Hematopoietic multipotent progenitor cell treated with erythropoietin and hydrocortisone succinate and interleukin-3 and kit ligand, for 4 days (in vitro differentiated cells): ENCODE measurements at regions not wholly inside any gene's neighbourhood (a gene's known extent, or its start where the extent isn't known, plus 50 kb on each side); places are given as distances from the start of the nearest gene placed in this dataset.

Experiments
- DNase-seq: peaks from one replicate; pipeline ENCODE4 v3.0.0-alpha.2; 2015

DNA sequence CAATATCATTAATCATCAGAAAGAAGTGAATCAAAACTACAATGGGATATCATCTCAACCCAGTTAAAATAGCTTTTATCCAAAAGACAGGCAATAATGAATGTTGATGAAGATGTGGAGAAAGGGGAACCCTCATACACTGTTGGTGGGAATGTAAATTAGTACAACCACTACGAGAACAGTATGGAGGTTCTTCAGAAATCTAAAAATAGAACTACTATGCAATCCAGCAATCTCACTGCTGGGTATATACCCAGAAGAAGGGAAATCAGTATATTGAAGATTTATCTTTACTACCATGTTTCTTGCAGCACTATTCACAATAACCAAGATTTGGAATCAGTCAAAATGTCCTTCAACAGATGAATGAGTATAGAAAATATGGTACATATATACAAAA lies 189.8 kb downstream of the HHIPL2 start:
- no peak for DNase-seq

DNA sequence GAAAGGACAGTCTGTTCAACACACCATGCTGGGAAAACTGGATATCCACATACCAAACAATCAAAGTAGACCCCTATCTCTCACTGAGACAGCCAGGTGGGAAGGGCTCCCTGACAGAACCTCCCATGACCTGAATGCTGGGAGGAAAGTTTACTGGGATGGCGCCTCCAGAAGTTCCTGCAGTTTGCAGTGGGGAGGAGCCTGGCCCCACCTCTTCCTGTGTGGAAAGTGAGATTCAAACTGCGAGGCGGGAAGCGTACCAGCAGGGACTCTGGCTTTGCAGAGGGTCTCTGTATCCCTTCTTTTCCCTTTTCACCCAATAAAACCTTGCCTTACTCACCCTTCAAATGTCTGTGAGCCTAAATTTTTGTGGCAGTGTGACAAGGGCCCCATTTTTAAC lies 190.7 kb downstream of the HHIPL2 start:
- DNase-seq = no peak

DNA sequence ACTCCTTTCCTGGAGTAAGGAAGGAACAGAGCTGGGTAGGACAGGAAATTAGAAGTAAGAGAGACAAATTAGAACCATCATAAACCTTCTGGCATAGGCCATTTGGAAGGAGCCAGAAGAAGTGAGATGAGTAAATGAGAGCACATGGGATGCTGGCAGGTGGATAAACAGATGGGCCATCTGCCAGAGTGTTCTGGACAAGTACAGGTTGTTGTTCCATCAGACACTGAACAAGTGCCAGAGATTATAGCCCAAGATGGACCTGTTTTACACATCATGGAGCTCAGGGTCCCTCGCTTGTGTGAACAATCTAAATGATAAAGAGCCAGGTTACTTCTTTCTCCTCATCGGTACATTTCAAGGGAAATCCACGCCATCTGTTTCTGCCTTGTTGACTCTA lies 200.3 kb downstream of the HHIPL2 start:
- no peak for DNase-seq

DNA sequence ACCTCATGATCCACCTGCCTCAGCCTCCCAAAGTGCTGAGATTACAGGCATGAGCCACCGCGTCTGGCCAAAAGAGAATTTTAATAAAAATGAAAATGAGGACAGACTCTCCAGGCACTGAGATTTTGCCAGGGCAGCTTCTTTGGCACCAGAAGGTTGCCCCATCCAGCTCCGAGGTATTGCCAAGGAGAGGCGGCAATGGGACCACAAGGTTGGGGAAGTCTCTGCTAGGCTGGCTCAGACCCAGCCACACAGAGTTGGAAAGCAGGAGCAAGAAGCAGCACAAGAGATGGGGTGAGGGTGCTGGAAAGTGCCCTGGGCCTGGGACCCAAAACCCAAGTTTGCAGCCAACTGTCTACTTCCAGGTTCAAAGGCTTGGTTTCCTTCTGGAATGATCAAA lies 200.9 kb downstream of the HHIPL2 start:
- no peak for DNase-seq

DNA sequence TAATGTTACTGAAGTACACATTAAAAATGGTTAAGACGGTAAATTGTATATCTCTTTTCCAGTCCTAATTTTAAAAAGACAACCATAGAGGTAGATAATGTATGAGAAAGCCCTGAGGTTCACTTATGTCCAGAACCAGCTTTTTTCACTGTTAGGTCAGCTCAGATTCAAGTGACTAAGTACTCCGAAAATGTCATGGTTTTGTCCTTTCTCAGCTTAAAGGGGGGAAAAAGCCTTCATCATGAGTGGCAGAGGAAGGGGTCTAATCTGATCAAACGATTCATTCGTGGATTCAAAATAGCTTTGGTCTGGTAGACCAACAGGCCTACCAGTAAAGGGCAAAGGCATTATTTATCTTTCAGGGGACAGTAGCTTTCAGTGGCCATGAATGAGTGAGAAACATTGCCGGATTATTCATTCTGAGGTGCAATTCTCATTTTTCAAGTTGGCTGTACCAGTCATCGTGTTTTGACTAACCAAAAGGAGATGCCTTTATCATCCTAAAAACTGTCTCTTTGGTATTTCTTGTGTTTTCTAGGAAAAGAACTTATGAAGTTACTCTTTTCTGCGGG lies 208.4 kb downstream of the HHIPL2 start:
- no peak for DNase-seq

DNA sequence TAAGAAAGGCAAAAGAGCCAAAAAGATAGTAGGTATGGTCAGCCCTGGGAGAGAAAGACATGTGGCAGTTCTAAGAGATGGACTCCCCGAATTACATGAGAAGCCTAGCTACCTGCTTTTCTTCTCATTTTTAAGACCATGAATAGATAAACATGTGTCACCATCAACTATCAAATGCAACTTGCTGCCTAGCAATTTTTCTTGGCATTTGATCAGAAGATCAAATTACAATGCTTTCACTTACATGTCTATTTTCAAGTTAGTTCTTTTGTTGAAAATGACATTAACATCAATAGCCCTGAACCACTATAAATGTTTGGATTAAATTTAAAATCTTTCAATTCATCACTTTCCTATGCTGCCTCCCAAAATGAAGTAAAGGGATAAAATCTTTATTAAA lies 212.3 kb downstream of the HHIPL2 start:
- DNase-seq = no peak

DNA sequence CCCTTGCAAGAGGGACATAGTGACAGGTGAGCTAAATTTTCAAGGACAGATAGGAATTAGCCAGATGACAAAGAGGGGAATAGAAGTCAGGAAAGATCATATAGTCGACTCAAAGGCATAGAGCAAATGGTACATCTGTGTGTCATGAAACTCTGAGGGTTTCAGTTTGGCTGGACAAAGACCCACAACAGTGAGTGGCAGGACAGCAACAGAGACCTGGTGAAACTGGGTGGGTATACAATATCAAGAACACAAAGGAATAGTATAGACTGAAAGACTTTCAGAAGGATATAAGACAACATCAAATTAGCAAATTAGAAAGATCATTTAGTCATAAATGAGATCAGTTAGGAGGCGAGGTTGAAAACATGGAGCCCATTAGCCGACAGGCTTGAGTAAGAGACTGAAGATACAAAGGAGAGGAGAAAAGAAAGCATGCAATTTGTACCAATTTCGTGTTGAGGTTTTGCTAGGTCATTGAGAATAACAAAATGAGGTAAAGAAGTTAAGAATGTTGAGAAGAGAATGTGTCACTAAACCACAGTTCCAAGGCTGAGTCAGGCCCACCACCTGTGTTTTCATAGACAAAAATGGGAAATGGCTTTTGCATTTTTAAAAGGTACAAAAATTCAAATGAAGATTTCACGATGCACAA lies 213.8 kb downstream of the HHIPL2 start:
- no peak for DNase-seq

DNA sequence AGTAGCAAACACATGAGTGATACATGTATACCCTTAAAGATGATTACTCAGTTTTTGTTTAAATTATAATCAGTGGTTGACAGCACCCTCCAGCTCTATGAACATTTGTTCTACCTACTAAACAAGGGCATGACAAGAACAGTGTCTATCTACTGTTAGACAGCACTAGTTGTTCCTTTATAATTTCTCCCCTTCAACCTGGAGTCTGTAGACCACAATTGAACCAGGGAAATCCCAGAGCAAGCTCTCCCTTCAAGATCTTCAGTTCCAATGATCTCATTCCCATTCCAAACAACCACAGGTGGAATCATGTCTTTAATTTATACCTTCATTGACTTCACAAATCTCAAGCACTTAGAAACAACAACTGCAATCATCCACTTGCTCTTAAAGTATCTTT lies 216.1 kb downstream of the HHIPL2 start:
- no peak for DNase-seq

DNA sequence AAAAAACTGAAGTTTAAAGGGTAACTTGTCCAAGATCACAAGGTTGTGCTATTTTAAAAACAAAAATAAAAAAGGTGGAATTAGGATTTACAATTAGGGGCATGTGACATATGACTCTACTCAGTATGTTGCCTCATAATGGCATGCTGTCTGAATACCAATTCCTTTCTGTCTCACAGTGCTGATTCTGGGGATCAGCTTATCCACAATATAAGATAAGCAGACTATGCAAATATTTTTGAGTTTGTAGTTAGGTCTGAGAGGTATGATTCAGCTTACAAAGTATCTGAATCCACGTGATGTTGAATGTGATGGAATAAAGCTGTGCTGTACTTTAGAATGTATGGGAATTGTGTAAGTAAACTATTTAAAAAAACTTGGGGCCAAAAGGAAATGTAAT lies 216.6 kb downstream of the HHIPL2 start:
- no peak for DNase-seq

DNA sequence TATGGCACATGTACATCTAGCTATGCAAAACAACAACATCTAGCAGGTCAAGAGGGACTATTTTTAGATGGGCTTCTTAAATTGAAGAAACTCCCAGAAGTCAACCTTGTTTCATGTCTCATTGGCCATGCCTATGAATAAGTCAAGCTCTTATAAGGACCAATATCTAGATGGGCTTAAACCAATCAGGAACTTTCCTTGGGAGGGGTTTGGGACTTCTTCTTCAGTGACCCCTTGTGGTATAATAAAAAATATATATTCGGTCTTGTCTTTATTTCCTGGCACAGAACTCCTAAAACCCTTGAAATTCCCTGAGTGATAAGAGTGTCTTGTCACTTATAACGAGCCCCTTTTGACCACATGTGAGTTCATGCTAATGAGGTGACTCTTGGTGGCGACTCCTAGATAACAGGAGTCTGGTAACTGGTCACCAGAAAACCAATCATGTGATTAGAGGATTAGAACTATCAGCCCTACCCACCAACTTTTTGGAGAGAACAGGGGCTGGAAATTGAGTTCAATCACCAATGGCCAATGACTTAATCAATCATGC lies 218.3 kb downstream of the HHIPL2 start:
- DNase-seq = no peak

DNA sequence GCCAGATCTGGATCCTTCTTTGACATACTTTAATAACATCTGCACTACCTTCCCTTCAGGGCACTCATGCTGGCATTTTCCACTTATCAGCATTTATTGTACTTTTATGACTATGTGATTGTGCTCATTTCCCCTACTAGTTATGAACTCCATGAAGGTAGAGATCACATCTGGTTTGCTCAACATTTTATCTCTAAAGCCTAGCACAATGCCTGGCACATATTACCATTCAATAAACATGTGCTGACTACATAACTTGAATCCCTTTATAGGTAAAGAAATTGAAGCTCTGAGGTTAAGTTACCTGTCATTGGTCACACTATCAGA lies 221.2 kb downstream of the HHIPL2 start:
- no peak for DNase-seq

DNA sequence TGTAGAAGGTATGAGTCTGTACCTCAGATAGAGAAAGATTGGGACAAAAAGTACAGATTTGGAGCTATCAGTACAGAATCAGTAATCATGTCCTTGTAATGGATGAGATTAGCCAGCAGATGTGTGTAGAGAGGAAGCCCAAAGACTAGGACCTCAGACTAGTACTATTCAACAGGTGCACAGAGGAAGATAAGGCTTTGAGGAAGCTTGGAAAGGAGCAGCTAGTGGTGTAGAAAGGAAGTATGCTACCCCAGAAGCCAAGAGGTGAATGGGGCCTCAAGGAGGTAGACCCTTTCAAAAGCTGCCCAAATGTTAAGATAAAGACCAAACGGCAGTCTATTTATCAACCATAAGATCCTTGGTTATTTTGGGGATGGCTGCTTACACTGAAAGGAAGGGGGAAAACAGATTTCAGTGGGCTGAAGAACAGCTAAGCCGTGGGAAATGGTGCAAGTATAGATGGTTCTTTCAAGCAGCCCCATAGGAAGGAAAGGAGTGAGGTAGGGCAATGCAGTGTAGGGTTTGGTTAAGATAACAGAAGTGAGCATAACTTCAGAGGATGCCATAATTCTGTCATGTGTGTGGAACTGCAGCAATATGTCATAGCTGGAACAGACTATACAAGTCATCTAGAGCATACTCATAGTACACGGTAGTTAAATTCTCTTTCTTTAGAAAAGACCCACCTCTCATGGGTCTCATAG lies 221.7 kb downstream of the HHIPL2 start:
- peak; percentile 71 for DNase-seq

DNA sequence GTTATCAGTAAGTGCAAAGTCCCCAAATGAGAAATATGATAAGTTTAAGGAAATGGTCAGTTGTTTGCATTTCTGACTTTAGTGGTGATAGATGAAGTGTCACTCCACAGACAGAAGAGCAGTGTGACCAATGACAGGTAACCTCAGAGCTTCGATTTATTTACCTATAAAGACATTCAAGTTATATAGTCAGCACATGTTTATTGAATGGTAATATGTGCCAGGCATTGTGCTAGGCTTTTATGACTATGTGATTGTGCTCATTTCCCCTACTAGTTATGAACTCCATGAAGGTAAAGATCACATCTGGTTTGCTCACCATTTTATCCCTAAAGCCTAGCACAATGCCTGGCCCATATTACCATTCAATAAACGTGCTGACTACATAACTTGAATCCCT lies 222.4 kb downstream of the HHIPL2 start:
- no peak for DNase-seq

DNA sequence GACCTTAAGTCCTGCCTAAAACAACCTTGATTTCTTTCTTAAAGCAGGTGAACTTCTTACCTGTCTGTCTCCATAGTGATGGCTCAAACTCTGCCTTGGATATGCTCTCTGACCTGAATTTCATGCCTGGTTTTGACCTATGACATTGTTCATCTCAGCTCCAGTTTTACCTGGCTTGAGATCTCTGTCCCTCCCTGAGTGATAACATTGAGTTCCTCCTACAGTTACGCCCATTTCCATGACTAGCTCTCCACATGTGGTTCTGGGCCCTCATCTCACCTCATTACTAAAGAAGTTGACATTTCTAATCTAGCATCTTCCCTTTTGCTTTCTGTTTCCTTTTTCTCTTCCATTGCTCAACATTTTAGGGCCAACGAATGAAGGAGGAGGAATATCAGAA lies 233.1 kb downstream of the HHIPL2 start:
- DNase-seq = no peak

DNA sequence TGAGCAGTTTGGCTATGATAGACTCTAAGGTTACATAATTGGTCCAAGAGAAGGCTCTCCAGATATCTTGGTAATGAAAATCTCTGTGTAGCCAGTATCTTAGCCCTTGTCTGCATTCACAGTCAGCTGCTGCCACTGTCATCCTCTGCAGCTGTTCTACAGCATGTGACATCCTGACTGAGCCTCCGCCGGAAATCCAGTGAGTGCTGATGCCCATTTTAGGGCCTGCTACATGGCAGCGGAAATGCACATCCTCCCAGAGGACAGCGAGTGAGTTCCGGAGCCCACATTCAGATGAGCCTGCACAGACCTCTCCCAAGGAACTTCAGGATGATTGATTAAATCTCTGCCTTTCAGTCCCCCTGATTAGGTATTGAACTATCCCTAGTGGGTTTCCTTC lies 237.1 kb downstream of the HHIPL2 start:
- DNase-seq = no peak

DNA sequence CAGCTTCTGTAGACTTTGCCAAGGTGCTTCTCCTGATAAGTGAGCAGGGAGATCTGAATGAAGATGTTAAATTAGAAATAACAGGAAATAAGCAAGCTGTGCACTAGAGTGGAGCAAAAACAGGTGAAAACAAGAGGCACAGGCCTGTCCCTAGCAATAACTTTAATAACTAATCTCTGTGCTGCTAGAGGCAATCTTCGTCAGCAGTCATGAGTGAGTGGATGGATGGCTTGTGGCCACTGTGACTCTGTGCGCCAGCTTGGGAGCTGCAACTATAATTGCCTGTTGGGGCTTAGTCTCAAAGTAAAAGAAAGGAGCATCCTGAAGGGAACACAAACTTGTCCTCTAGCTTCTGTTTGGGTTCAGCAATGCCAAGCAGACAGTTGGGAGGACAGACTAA lies 240.3 kb downstream of the HHIPL2 start:
- no peak for DNase-seq

DNA sequence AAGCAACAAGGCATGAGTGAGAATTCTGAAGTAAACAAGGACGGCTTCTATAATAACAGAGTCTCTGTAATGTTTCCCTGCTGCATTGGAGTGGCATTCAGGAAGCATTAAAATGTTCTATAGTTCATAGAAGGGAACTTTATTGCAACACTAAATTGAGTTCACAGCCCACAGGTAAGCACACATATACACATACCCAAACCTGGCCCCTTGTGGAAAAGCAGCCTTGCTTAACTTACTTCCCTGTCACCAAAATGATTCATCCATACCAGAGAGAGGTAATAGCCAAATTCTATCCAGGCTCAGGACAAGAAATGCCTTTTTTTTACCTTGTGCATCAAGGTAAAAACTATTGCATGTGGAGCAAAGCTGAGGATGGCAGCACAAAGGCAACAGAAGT lies 241.4 kb downstream of the HHIPL2 start:
- DNase-seq = no peak

DNA sequence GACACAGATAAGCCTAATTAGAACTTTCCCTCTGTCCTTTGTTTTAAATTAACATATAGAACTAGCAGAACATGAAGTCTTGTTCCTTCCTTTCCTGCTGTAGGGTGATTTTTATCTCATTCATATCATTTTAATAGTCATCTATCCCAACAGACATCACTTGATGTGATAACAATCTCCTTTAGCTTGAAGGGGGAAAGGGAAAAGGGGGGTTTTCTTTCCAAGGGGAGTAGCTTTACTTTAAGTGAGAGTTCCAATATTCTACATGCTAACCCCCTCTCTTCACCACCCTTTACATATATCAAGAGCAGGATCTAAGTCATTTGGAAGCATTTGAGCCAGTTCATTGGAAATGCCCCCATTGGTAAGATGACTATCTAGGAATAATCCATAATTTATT lies 241.9 kb downstream of the HHIPL2 start:
- DNase-seq = no peak

DNA sequence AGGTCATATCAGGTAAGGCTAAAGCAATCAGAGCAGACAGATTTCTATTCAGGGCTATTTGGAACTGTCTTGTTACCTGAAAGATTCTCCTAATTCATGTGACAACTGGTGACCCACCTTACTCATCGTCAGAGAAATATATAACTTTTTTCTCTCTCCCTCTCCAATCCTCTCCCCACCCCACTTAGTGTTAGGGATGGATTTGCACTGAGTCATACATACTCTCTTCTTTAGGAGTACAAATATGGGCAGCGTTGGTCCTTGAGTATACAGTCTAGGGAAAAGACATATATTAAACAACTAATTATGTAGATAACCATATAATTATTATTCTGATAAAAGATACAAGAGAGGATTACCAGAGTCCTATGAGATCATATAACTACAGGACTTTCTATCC lies 246.3 kb downstream of the HHIPL2 start:
- DNase-seq = no peak

DNA sequence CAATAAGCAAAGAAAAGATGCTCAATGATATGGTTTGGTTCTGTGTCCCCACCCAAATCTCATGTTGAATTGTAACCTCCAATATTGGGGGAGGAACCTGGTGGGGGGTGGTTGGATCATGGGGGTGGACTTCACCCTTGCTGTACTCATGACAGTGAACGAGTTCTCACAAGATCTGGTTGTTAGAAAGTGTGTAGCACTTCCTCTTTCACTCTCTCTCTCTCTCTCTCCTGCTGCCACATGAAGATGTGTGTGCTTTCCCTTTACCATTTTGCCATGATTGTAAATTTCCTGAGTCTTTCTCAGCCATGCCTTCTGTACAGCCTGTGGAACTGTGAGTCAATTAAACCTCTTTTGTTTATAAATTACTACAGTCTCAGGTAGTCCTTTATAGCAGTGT lies 248.4 kb downstream of the HHIPL2 start:
- no peak for DNase-seq

DNA sequence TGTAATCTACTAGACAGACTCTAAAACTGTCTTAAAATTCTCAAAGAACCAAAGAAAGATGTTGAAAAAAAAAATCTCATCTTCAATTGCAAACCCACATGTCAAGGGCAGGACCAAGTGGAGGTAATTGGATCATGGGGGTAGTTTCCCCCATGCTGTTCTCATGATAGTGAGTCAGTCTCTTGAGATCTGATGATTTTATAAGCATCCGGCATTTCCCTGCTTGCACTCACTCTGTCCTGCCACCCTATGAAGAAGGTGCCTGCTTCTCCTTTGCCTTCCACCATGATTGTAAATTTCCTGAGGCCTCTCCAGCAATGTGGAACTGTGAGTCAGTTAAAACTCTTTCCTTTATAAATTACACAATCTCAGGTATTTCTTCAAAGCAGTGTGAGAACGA lies 257.0 kb downstream of the HHIPL2 start:
- no peak for DNase-seq

DNA sequence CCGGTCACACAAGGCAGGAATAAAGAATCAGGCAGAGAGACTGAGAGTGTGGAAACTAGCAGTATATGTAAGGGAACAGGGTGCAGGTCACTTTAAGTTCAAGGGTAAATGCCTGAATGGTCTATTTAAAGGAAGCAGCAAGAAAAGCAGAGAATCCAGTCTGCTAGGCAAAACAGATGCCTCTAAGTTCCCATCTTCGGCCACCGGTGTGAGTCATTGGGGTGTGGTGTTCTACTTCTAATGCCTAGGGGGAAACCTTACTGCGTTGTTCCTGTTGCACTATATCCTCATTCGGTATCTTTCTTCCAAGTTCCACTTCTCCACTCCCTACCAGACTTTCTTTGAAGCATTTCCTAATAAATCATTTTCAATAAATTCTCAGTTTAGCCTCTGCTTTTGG lies 259.9 kb downstream of the HHIPL2 start:
- peak; percentile 19 for DNase-seq

DNA sequence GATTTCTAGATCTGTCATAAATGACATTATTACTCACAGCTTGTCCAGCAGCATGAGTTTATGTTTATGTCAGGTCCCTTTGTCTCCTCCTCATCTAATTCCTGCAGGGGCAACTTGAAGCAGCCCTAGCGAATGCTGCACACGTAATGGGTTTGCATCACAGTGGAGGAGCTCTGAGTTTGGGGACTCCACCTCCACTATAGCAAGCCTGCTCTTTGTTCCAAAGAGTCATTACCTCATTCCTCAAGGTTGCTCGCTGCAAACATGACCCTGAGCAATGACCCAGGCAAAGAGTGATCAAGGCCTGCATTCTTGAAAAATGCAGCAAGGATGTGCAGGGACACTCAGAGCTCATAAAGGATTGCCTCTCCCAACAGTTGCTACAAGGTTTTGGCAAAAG lies 261.9 kb downstream of the HHIPL2 start:
- no peak for DNase-seq

DNA sequence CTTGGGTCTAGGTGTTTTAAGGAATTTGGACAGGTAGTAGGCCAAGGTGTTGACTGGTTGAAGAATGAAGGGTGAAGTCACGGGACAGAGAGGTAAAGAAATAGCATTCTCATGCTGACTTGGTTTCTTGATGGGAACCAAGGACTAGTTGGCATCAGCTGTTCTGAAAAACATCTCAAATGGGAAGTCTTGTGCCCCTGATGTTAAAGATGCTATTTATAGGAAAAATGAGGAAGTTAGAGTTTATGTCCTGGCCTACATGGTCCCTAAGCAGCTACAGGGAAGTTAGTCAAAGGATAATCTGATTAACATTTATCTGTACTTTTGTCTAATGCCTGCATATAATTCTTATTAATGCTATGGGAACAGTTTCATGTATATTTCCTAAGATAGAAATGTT lies 262.4 kb downstream of the HHIPL2 start:
- peak; percentile 37 for DNase-seq

DNA sequence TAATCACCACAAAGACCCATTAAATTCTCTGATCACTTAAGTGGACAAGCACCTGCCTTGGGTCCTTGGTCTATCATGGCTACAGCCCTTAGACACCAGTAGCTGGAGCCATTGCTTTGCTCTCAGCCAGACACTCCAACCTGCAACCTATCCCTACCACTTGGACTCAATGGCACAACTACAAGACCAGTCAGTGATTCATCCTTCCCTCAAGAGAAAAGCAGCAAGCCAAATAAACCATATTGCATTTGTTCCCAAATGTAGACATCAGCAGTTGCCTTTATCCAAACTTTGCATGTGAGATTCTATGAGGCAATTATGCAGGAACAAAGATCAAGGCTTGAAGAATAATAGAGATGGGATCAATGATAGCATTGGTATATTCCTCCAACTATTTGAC lies 263.4 kb downstream of the HHIPL2 start:
- DNase-seq = no peak
